GM18858 (cell line): ENCODE measurements at regions not wholly inside any gene's neighbourhood (a gene's known extent, or its start where the extent isn't known, plus 50 kb on each side); places are given as distances from the start of the nearest gene placed in this dataset.
"Not testable (repeated sequence)": the region's sequence is repeated elsewhere in the genome, so short reads cannot be mapped to it uniquely, and the experiment has no call there.

Source experiments
- ATAC-seq: cut with Tn5 transposase; IDR thresholded peaks from one replicate; pipeline ENCODE4 v1.9.1; 2021; ENCODE audit not compliant: unreplicated experiment

GRCh38 chr3:162367429-162368260 is 871.0 kb downstream of the OTOL1 start:
- no peak for ATAC-seq

- ATAC-seq: no peak
Measured at GRCh38 chr3:162368417-162368816, 871.8 kb downstream of the OTOL1 start.

GRCh38 chr3:162369306-162369705 is 872.7 kb downstream of the OTOL1 start:
- no peak for ATAC-seq

GRCh38 chr3:162370141-162370540 is 873.5 kb downstream of the OTOL1 start:
- no peak for ATAC-seq

- ATAC-seq: no peak
Measured at GRCh38 chr3:162376761-162377160, 880.2 kb downstream of the OTOL1 start.

- ATAC-seq: no peak
Measured at GRCh38 chr3:162377608-162378007, 881.0 kb downstream of the OTOL1 start.

- ATAC-seq: no peak
Measured at GRCh38 chr3:162385387-162385786, 888.8 kb downstream of the OTOL1 start.

GRCh38 chr3:162390891-162391290 is 894.3 kb downstream of the OTOL1 start:
- no peak for ATAC-seq

GRCh38 chr3:162391301-162391700 is 894.7 kb downstream of the OTOL1 start:
- no peak for ATAC-seq

GRCh38 chr3:162395496-162395895 is 898.9 kb downstream of the OTOL1 start:
- ATAC-seq: no peak

GRCh38 chr3:162398554-162398953 is 901.9 kb downstream of the OTOL1 start:
- ATAC-seq: no peak

GRCh38 chr3:162400697-162401096 is 904.1 kb downstream of the OTOL1 start:
- no peak for ATAC-seq

- not testable (repeated sequence) for ATAC-seq
Measured at GRCh38 chr3:162411556-162411955, 914.9 kb downstream of the OTOL1 start.

- no peak for ATAC-seq
Measured at GRCh38 chr3:162421721-162422120, 925.1 kb downstream of the OTOL1 start.

- ATAC-seq: no peak
Measured at GRCh38 chr3:162428192-162428591, 931.6 kb downstream of the OTOL1 start.

GRCh38 chr3:162435750-162436149 is 939.1 kb downstream of the OTOL1 start:
- ATAC-seq: no peak

- no peak for ATAC-seq
Measured at GRCh38 chr3:162436826-162437225, 940.2 kb downstream of the OTOL1 start.

- ATAC-seq: no peak
Measured at GRCh38 chr3:162437480-162437879, 940.9 kb downstream of the OTOL1 start.

- ATAC-seq: no peak
Measured at GRCh38 chr3:162441716-162442115, 945.1 kb downstream of the OTOL1 start.

- ATAC-seq: no peak
Measured at GRCh38 chr3:162443376-162443775, 946.8 kb downstream of the OTOL1 start.

- no peak for ATAC-seq
Measured at GRCh38 chr3:162468791-162469190, 972.2 kb downstream of the OTOL1 start.

GRCh38 chr3:162487138-162487537 is 990.5 kb downstream of the OTOL1 start:
- no peak for ATAC-seq

GRCh38 chr3:162489853-162490252 is 993.2 kb downstream of the OTOL1 start:
- ATAC-seq: no peak
